GM23248 (cell line): ENCODE measurements at regions not wholly inside any gene's neighbourhood (a gene's known extent, or its start where the extent isn't known, plus 50 kb on each side); places are given as distances from the start of the nearest gene placed in this dataset.

Experiments
- EZH2 ChIP-seq: fragments of 200-600 bp; sonication (generic); IDR thresholded peaks from 2 replicates; pipeline ENCODE4 v1.6.1; 2018; ENCODE audit warnings: antibody characterized with exemption, mild to moderate bottlenecking; ENCODE audit not compliant: insufficient read depth, poor library complexity, severe bottlenecking
- EZH2phosphoT487 ChIP-seq: fragments of 200-600 bp; sonication (generic); IDR thresholded peaks from 2 replicates; pipeline ENCODE4 v1.6.1; 2018; ENCODE audit warnings: antibody characterized with exemption, moderate library complexity, mild to moderate bottlenecking, low read depth; ENCODE audit not compliant: insufficient read depth

GRCh38 chr9:107386396-107386795 lies 103.2 kb downstream of the KLF4 start:
- TF ChIP-seq EZH2 (no peak), EZH2phosphoT487 (no peak)
